CD8-positive, alpha-beta memory T cell (primary cell): ENCODE measurements at regions not wholly inside any gene's neighbourhood (a gene's known extent, or its start where the extent isn't known, plus 50 kb on each side); places are given as distances from the start of the nearest gene placed in this dataset.

Experiments
- CTCF ChIA-PET: fragments of 350-600 bp; sonication (Branson Sonifier 250); formaldehyde crosslinking; loops from one replicate; lab custom pipeline; 2021; ENCODE audit warnings: antibody characterized with exemption; lab: Charles Lee
- POLR2A ChIA-PET: fragments of 350-600 bp; sonication (Branson Sonifier 250); formaldehyde crosslinking; loops from one replicate; lab custom pipeline; 2021; ENCODE audit warnings: antibody characterized with exemption; lab: Charles Lee
- DNase-seq, 5 donors: peaks; one replicate each; pipeline versions ENCODE4 v3.0.0 to v3.0.0-alpha.2; 2020 to 2022; ENCODE audit warnings: mixed read lengths in 1 of 5
- H3K27ac ChIP-seq: one replicate; pipeline ENCODE4 v1.7.0; 2013; ENCODE audit warnings: low read depth, mild to moderate bottlenecking, low read length, moderate library complexity
- H3K27me3 ChIP-seq: 2 replicates; pipeline ENCODE4 v1.7.0; 2013; ENCODE audit warnings: low read length, mild to moderate bottlenecking; ENCODE audit not compliant: insufficient read depth, poor library complexity, severe bottlenecking
- H3K36me3 ChIP-seq: 2 replicates; pipeline ENCODE4 v1.7.0; 2013; ENCODE audit warnings: mild to moderate bottlenecking, low read length, moderate library complexity; ENCODE audit not compliant: insufficient read depth
- H3K4me1 ChIP-seq: 2 replicates; pipeline ENCODE4 v1.7.0; 2013; ENCODE audit warnings: mild to moderate bottlenecking, low read length, moderate library complexity; ENCODE audit not compliant: insufficient read depth
- H3K4me3 ChIP-seq: 2 replicates; pipeline ENCODE4 v1.7.0; 2013; ENCODE audit warnings: mild to moderate bottlenecking, low read length
- H3K9me3 ChIP-seq: 2 replicates; pipeline ENCODE4 v1.7.0; 2013; ENCODE audit warnings: mild to moderate bottlenecking, low read length
- H3K27ac Mint-ChIP-seq, 8 donors: one replicate each; pipeline ENCODE4 v1.8.0; 2020 to 2021; ENCODE audit warnings: mixed read lengths in 8 of 8, mild to moderate bottlenecking in 6 of 8, inconsistent platforms in 3 of 8, moderate library complexity in 3 of 8
- H3K27me3 Mint-ChIP-seq, 2 donors: one replicate each; pipeline ENCODE4 v1.8.0; 2020 to 2021; ENCODE audit warnings: mixed read lengths in 2 of 2, mild to moderate bottlenecking in 1 of 2, moderate library complexity in 1 of 2
- H3K36me3 Mint-ChIP-seq, 3 donors: one replicate each; pipeline ENCODE4 v1.8.0; 2020 to 2021; ENCODE audit warnings: mixed read lengths in 3 of 3, inconsistent platforms in 1 of 3, mild to moderate bottlenecking in 1 of 3
- H3K4me1 Mint-ChIP-seq, 3 donors: one replicate each; pipeline ENCODE4 v1.8.0; 2020 to 2021; ENCODE audit warnings: mixed read lengths in 3 of 3, inconsistent platforms in 1 of 3, mild to moderate bottlenecking in 1 of 3
- H3K4me3 Mint-ChIP-seq, 7 donors: one replicate each; pipeline ENCODE4 v1.8.0; 2020 to 2021; ENCODE audit warnings: mixed read lengths in 7 of 7, mild to moderate bottlenecking in 6 of 7, moderate library complexity in 4 of 7, inconsistent platforms in 2 of 7
- H3K9me3 Mint-ChIP-seq, 5 donors: one replicate each; pipeline ENCODE4 v1.8.0; 2020 to 2022; ENCODE audit warnings: mixed read lengths in 5 of 5, mild to moderate bottlenecking in 3 of 5, moderate library complexity in 2 of 5, inconsistent platforms in 1 of 5

DNA sequence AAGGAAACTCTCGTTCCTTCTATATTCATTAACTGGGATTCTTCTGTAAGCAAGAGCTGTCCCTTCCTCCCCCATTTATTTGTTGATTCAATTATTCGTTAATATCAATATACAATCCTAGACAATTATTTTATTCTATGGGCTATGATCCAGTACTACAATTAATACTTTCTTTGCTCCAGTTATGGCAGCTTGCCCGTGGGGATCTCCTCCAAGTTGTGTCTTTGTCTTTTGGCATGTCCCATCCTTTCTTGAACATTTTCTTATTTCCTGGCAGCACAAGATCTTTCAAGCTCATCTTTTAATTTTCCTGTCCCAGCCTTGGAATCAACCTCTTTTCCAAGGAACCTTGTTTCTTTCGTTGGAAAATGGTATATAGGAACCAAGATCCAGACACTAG, 249.3 kb downstream of the GAS1 start:
- ChIA-PET POLR2A (no interaction called here), CTCF (no interaction called here)
- Mint-ChIP-seq H3K36me3 (no peaks in the 10 kb centered on the region), H3K9me3 (no peaks in the 10 kb centered on the region), H3K27me3 (peaks cover 0 to 11% of the 10 kb centered on the region in 2 donors), H3K4me3 (no peak overlapping the region), H3K4me1 (no peaks in the 10 kb centered on the region), H3K27ac (no peak overlapping the region)
- DNase-seq = no peak
- no peaks in the 10 kb centered on the region for H3K36me3 ChIP-seq
- no peaks in the 10 kb centered on the region for H3K4me1 ChIP-seq
- H3K27me3 ChIP-seq = no peaks in the 10 kb centered on the region
- no peak overlapping the region for H3K4me3 ChIP-seq
- H3K9me3 ChIP-seq = no peaks in the 10 kb centered on the region
- H3K27ac ChIP-seq = no peak overlapping the region

DNA sequence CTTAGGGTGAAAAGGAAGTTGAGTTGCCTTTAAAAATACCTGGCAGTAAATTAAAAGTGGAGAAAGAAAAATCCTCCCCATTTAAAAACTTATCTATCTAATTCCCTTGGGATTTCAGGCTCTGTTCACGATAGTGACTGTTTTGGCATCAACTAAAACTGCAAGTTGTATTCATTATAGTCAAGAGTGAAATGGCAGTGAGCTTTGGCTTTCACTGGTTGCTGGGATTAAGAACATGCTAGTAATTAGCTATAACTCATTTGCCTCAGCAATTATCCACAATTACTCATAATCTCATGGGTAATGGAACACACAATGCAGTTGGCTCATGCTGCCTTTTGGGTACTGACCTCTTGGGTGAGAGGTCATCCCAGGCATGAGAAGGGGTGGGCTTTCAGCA, 250.1 kb downstream of the GAS1 start:
- Histone ChIP-seq H3K4me3 (no peak overlapping the region), H3K27ac (no peak overlapping the region), H3K9me3 (no peaks in the 10 kb centered on the region), H3K4me1 (no peaks in the 10 kb centered on the region), H3K36me3 (no peaks in the 10 kb centered on the region), H3K27me3 (no peaks in the 10 kb centered on the region)
- no peak for DNase-seq
- no peaks in the 10 kb centered on the region for H3K36me3 Mint-ChIP-seq
- H3K27ac Mint-ChIP-seq = no peak overlapping the region
- H3K9me3 Mint-ChIP-seq = no peaks in the 10 kb centered on the region
- ChIA-PET POLR2A (no interaction called here), CTCF (no interaction called here)
- H3K4me3 Mint-ChIP-seq = no peak overlapping the region
- H3K4me1 Mint-ChIP-seq = no peaks in the 10 kb centered on the region
- peaks cover 4 to 14% of the 10 kb centered on the region in 2 donors for H3K27me3 Mint-ChIP-seq

GRCh38 chr9:86695910-86696424, 251.3 kb downstream of the GAS1 start:
- no peak overlapping the region for H3K4me3 Mint-ChIP-seq
- Histone ChIP-seq H3K36me3 (no peaks in the 10 kb centered on the region), H3K27ac (no peak overlapping the region), H3K4me3 (no peak overlapping the region), H3K27me3 (no peaks in the 10 kb centered on the region), H3K4me1 (no peaks in the 10 kb centered on the region), H3K9me3 (no peaks in the 10 kb centered on the region)
- H3K27me3 Mint-ChIP-seq = peaks cover 4 to 15% of the 10 kb centered on the region in 2 donors
- DNase-seq = no peak
- H3K27ac Mint-ChIP-seq = no peak overlapping the region
- H3K9me3 Mint-ChIP-seq = no peaks in the 10 kb centered on the region
- H3K36me3 Mint-ChIP-seq = no peaks in the 10 kb centered on the region
- H3K4me1 Mint-ChIP-seq = no peaks in the 10 kb centered on the region
- CTCF ChIA-PET = no interaction called here
- POLR2A ChIA-PET = no interaction called here

- H3K9me3 ChIP-seq = no peaks in the 10 kb centered on the region
- H3K4me1 Mint-ChIP-seq = no peaks in the 10 kb centered on the region
- peaks cover 4 to 19% of the 10 kb centered on the region in 2 donors for H3K27me3 Mint-ChIP-seq
- no peak overlapping the region for H3K27ac Mint-ChIP-seq
- ChIA-PET CTCF (no interaction called here), POLR2A (no interaction called here)
- no peak overlapping the region for H3K4me3 Mint-ChIP-seq
- H3K4me1 ChIP-seq = no peaks in the 10 kb centered on the region
- H3K9me3 Mint-ChIP-seq = peaks cover 0 to 3% (median 0%) of the 10 kb centered on the region in 5 donors
- no peak overlapping the region for H3K27ac ChIP-seq
- H3K4me3 ChIP-seq = no peak overlapping the region
- no peak for DNase-seq
- H3K36me3 Mint-ChIP-seq = no peaks in the 10 kb centered on the region
- H3K36me3 ChIP-seq = no peaks in the 10 kb centered on the region
- no peaks in the 10 kb centered on the region for H3K27me3 ChIP-seq
Measured at GRCh38 chr9:86690034-86690433, 257.3 kb downstream of the GAS1 start.

GRCh38 chr9:86687788-86688187, 259.5 kb downstream of the GAS1 start:
- Mint-ChIP-seq H3K36me3 (no peaks in the 10 kb centered on the region), H3K4me1 (no peaks in the 10 kb centered on the region), H3K4me3 (no peak overlapping the region), H3K27ac (no peak overlapping the region), H3K9me3 (peaks cover 0 to 3% (median 0%) of the 10 kb centered on the region in 5 donors), H3K27me3 (peaks cover 6 to 19% of the 10 kb centered on the region in 2 donors)
- Histone ChIP-seq H3K9me3 (no peaks in the 10 kb centered on the region), H3K27me3 (no peaks in the 10 kb centered on the region), H3K27ac (no peak overlapping the region), H3K4me3 (no peak overlapping the region), H3K36me3 (no peaks in the 10 kb centered on the region), H3K4me1 (no peaks in the 10 kb centered on the region)
- no peak for DNase-seq
- CTCF ChIA-PET = no interaction called here
- POLR2A ChIA-PET = no interaction called here

- no peaks in the 10 kb centered on the region for H3K36me3 ChIP-seq
- Mint-ChIP-seq H3K36me3 (no peaks in the 10 kb centered on the region), H3K4me1 (no peaks in the 10 kb centered on the region), H3K27ac (no peak overlapping the region), H3K4me3 (no peak overlapping the region), H3K27me3 (peaks cover 3 to 12% of the 10 kb centered on the region in 2 donors), H3K9me3 (peaks cover 0 to 3% (median 0%) of the 10 kb centered on the region in 5 donors)
- no peaks in the 10 kb centered on the region for H3K4me1 ChIP-seq
- no peaks in the 10 kb centered on the region for H3K27me3 ChIP-seq
- H3K4me3 ChIP-seq = no peak overlapping the region
- no peak overlapping the region for H3K27ac ChIP-seq
- no peaks in the 10 kb centered on the region for H3K9me3 ChIP-seq
- ChIA-PET POLR2A (no interaction called here), CTCF (no interaction called here)
- no peak for DNase-seq
Measured at GRCh38 chr9:86685556-86685955, 261.8 kb downstream of the GAS1 start.

DNA sequence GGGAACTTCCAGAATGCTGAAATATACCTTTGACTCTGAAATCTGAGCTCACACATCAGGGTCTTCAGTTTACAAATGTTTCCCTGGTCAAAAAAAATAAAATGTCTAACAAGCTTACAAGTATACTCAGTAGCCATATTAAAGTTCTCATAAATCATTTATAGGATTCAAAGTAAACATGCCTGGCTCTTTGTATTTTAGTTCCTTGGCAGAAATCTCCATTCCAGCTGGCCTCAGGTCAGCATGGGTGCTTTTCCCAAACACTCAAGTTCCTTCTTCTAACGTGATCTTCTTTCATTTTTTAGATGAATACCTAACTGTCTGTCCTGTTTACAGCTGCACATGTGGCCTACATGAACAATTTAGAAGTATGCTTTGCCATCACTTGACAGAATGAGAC, 263.2 kb downstream of the GAS1 start:
- H3K27ac Mint-ChIP-seq = no peak overlapping the region
- H3K4me3 Mint-ChIP-seq = no peak overlapping the region
- Histone ChIP-seq H3K36me3 (no peaks in the 10 kb centered on the region), H3K27me3 (no peaks in the 10 kb centered on the region), H3K9me3 (no peaks in the 10 kb centered on the region), H3K27ac (no peak overlapping the region), H3K4me1 (no peaks in the 10 kb centered on the region), H3K4me3 (no peak overlapping the region)
- H3K27me3 Mint-ChIP-seq = peaks cover 5 to 17% of the 10 kb centered on the region in 2 donors
- H3K4me1 Mint-ChIP-seq = no peaks in the 10 kb centered on the region
- DNase-seq = no peak
- CTCF ChIA-PET = no interaction called here
- H3K9me3 Mint-ChIP-seq = peaks cover 0 to 3% (median 0%) of the 10 kb centered on the region in 5 donors
- POLR2A ChIA-PET = no interaction called here
- no peaks in the 10 kb centered on the region for H3K36me3 Mint-ChIP-seq

DNA sequence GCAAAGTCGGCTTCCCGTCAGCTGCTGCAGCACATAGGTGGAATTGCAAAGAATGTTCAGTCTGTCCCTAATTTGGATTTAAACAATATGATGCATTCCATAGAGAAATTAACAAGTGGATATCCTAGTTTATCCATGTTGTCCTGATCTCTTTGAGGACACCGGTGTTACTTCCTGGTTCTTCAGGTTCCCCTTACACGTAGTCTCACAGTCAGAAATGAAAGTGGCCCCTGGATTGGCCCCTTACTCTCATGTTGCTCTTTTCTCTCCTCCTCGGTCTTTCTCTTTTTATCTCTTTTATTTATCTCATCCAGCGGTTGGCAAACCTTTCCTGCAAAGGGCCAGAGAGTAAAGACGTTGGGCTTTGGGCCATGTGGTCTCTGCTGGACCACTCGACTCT, 265.1 kb downstream of the GAS1 start:
- Histone ChIP-seq H3K4me1 (no peaks in the 10 kb centered on the region), H3K36me3 (no peaks in the 10 kb centered on the region), H3K4me3 (no peak overlapping the region), H3K27me3 (no peaks in the 10 kb centered on the region), H3K27ac (no peak overlapping the region), H3K9me3 (no peaks in the 10 kb centered on the region)
- H3K36me3 Mint-ChIP-seq = no peaks in the 10 kb centered on the region
- H3K9me3 Mint-ChIP-seq = no peaks in the 10 kb centered on the region
- ChIA-PET CTCF (no interaction called here), POLR2A (no interaction called here)
- no peak for DNase-seq
- no peaks in the 10 kb centered on the region for H3K4me1 Mint-ChIP-seq
- peak overlapping the region in 2 of 8 donors; percentile 13 to 94 for H3K27ac Mint-ChIP-seq
- peaks cover 5 to 21% of the 10 kb centered on the region in 2 donors for H3K27me3 Mint-ChIP-seq
- H3K4me3 Mint-ChIP-seq = peak overlapping the region in 4 of 7 donors; percentile 55 to 68 (median 60)

DNA sequence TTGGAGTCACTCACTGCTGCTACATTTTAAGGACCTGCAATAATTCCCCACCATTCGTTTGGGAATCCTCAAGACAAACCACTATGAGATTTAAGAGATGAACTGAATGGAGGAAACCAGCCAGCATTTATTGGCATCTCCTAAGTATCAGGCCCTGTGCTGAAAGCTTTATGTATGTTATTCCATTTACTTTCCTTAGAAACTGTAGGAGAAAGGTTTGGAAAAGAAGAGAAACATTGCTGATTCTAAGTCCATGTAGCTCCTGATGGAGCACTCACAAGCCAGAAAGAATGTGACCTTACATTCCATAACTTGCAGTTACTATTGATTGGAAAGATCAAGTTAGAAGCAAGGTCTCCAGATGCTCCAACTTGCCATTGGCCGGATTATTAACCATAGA, 267.4 kb downstream of the GAS1 start:
- Mint-ChIP-seq H3K27ac (no peak overlapping the region), H3K9me3 (no peaks in the 10 kb centered on the region), H3K36me3 (no peaks in the 10 kb centered on the region), H3K4me3 (no peak overlapping the region), H3K4me1 (no peaks in the 10 kb centered on the region), H3K27me3 (peaks cover 11 to 16% of the 10 kb centered on the region in 2 donors)
- POLR2A ChIA-PET = no interaction called here
- Histone ChIP-seq H3K36me3 (no peaks in the 10 kb centered on the region), H3K27me3 (no peaks in the 10 kb centered on the region), H3K4me3 (no peak overlapping the region), H3K9me3 (no peaks in the 10 kb centered on the region), H3K27ac (no peak overlapping the region), H3K4me1 (no peaks in the 10 kb centered on the region)
- CTCF ChIA-PET = no interaction called here
- DNase-seq = no peak
